ENCODE measurements at regions not wholly inside any gene's neighbourhood (a gene's known extent, or its start where the extent isn't known, plus 50 kb on each side); places are given as distances from the start of the nearest gene placed in this dataset.
"Not testable (repeated sequence)": the region's sequence is repeated elsewhere in the genome, so short reads cannot be mapped to it uniquely, and the experiment has no call there.

GRCh38 chr20:48503166-48503815, 324.5 kb downstream of the PREX1 start:
- DNase-seq (ENCODE audit: extremely low spot score in 2 of 2): peak in 1 of 2 donors; percentile 76
- Histone ChIP-seq H3K9me3 (no peaks in the 10 kb centered on the region), H3K36me3 (no peaks in the 10 kb centered on the region), H3K4me3 (no peak overlapping the region), H3K27me3 (no peaks in the 10 kb centered on the region), H3K27ac (no peak overlapping the region), H3K4me1 (no peaks in the 10 kb centered on the region)
- intact Hi-C loops (cut with DNase I): no loop called here
- TF ChIP-seq POLR2AphosphoS5 (IDR thresholded peaks at IDR 0.05; ENCODE audit: insufficient read depth in 1 of 2, low read depth in 1 of 2) (no peak), POLR2A (IDR thresholded peaks at IDR 0.05) (no peak), CTCF (IDR thresholded peaks at IDR 0.05) (no peak)

GRCh38 chr20:48502758-48503157, 325.0 kb downstream of the PREX1 start:
- Histone ChIP-seq H3K27me3 (no peaks in the 10 kb centered on the region), H3K27ac (no peak overlapping the region), H3K4me3 (no peak overlapping the region), H3K4me1 (no peaks in the 10 kb centered on the region), H3K36me3 (no peaks in the 10 kb centered on the region), H3K9me3 (no peaks in the 10 kb centered on the region)
- TF ChIP-seq CTCF (IDR thresholded peaks at IDR 0.05) (no peak), POLR2AphosphoS5 (IDR thresholded peaks at IDR 0.05; ENCODE audit: insufficient read depth in 1 of 2, low read depth in 1 of 2) (no peak), POLR2A (IDR thresholded peaks at IDR 0.05) (no peak)
- peak in 1 of 2 donors; percentile 47 for DNase-seq (ENCODE audit: extremely low spot score in 2 of 2)
- intact Hi-C loops (cut with DNase I): no loop called here

GRCh38 chr20:48502016-48502415, 325.8 kb downstream of the PREX1 start:
- no peaks in the 10 kb centered on the region for H3K4me1 ChIP-seq
- no peak for TF ChIP-seq POLR2A (IDR thresholded peaks at IDR 0.05)
- no peak for TF ChIP-seq CTCF (IDR thresholded peaks at IDR 0.05)
- TF ChIP-seq POLR2AphosphoS5 (IDR thresholded peaks at IDR 0.05; ENCODE audit: insufficient read depth in 1 of 2, low read depth in 1 of 2): no peak
- intact Hi-C loops (cut with DNase I): no loop called here

GRCh38 chr20:48500900-48501299, 326.9 kb downstream of the PREX1 start:
- H3K27me3 ChIP-seq; H3K36me3 ChIP-seq; H3K9me3 ChIP-seq; H3K4me1 ChIP-seq; DNase-seq (ENCODE audit: extremely low spot score in 2 of 2); H3K4me3 ChIP-seq; intact Hi-C loops (cut with DNase I); H3K27ac ChIP-seq: not testable (repeated sequence)

More at GRCh38 chr20:48502016-48502415, 325.8 kb downstream of the PREX1 start:
- Histone ChIP-seq H3K27ac (no peak overlapping the region), H3K9me3 (no peaks in the 10 kb centered on the region), H3K4me3 (no peak overlapping the region), H3K27me3 (no peaks in the 10 kb centered on the region), H3K36me3 (no peaks in the 10 kb centered on the region)
- DNase-seq (ENCODE audit: extremely low spot score in 2 of 2): no peak

GRCh38 chr20:48498939-48499338, 328.9 kb downstream of the PREX1 start:
- intact Hi-C loops (cut with DNase I); DNase-seq (ENCODE audit: extremely low spot score in 2 of 2): not testable (repeated sequence)

GRCh38 chr20:48498125-48498524, 329.7 kb downstream of the PREX1 start:
- H3K27me3 ChIP-seq; H3K36me3 ChIP-seq; intact Hi-C loops (cut with DNase I); H3K4me1 ChIP-seq; H3K4me3 ChIP-seq; H3K9me3 ChIP-seq; H3K27ac ChIP-seq: not testable (repeated sequence)
- DNase-seq (ENCODE audit: extremely low spot score in 2 of 2): peak in 1 of 2 donors; percentile 18

More at GRCh38 chr20:48498939-48499338, 328.9 kb downstream of the PREX1 start:
- H3K27me3 ChIP-seq, H3K36me3 ChIP-seq, H3K4me3 ChIP-seq, H3K4me1 ChIP-seq, H3K9me3 ChIP-seq, H3K27ac ChIP-seq: not testable (repeated sequence)
